NCI-H774 (cell line): ENCODE measurements at regions not wholly inside any gene's neighbourhood (a gene's known extent, or its start where the extent isn't known, plus 50 kb on each side); places are given as distances from the start of the nearest gene placed in this dataset.
"Not testable (repeated sequence)": the region's sequence is repeated elsewhere in the genome, so short reads cannot be mapped to it uniquely, and the experiment has no call there.

Experiments used
- DNase-seq: peaks from one replicate; lab custom pipeline; 2025; lab: John Stamatoyannopoulos, UW

DNA sequence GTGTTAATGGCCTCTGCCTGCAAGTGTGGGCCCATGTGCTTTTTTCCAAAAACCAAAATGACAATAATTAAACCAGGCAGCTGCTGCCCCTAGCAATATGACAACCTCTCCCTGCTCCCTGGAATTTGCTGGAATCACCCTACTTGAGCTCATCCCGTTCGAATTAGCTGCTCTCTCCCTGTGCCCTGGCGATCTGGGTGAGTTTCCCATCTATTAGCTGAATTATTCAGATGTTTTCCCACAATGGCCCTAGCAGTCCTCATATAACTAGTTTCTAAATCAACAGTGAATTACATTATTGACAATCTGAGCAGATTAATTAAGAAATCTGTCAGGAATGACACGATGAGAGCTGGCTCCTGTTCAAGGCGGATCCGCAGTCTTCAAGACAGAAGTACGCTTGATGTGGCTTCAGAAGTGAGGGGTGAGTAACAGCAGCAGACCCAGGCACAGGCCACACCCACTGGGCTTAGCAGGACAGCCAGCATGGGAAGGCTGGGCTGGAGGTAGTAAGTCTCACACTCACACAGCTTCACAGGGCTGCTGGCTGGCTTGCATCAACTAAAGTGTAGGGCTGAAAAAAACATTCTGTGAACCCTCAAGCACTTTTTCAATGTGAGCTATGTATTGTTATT lies 366.2 kb upstream of the ID2 start:
- DNase-seq = no peak

DNA sequence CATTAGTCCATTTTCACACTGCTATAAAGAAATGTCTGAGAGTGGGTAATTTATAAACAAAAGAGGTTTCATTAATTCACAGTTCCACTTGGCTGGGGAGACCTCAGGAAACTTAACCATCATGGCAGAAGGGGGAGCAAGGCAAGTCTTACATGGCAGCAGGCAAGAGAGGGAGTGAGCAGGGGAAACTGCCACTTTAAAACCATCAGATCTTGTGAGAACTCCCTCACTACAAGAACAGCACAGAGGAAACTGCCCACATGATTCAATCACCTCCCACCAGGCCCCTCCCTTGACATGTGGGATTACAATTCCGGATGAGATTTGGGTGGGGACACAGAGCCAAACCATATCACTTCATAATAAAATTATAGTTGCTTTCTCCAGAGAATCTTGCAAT lies 365.5 kb upstream of the ID2 start:
- DNase-seq = no peak

DNA sequence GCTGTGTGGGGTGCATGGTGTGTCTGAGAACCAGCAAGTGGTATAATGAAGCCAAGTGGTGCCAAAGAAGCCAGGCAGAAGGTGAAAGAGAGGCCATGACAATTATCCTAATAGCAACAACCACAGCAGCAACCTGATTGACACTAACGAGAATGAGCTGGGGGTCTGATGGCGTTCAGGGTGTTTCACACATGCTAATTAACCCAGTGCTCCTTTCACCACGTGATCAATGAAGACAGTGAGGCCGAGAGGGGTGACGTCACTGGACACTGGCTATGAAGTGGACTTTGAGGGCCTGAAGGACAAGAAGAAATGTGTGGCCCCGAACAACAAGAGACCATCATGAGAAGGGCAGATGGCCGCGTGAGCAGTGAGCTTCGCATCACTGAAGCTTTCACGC lies 364.4 kb upstream of the ID2 start:
- no peak for DNase-seq

DNA sequence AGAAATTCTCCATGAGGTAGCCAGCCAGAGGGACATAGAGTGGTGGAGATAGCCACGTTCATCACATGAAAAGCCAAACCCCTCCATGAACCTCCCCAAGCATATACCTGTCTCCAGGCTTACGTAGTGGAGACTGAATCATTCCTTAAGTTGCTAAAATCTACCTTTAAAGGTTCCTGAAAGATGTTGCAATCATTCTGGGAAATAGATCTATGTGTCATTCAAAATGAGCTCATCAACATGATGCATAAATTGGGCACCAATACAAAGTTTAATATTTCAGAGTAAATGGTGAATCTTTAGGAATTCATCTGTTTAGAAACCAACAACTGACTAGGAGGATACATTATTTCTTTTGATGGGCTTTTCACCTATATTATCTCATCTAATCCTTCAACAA lies 362.6 kb upstream of the ID2 start:
- DNase-seq = no peak

DNA sequence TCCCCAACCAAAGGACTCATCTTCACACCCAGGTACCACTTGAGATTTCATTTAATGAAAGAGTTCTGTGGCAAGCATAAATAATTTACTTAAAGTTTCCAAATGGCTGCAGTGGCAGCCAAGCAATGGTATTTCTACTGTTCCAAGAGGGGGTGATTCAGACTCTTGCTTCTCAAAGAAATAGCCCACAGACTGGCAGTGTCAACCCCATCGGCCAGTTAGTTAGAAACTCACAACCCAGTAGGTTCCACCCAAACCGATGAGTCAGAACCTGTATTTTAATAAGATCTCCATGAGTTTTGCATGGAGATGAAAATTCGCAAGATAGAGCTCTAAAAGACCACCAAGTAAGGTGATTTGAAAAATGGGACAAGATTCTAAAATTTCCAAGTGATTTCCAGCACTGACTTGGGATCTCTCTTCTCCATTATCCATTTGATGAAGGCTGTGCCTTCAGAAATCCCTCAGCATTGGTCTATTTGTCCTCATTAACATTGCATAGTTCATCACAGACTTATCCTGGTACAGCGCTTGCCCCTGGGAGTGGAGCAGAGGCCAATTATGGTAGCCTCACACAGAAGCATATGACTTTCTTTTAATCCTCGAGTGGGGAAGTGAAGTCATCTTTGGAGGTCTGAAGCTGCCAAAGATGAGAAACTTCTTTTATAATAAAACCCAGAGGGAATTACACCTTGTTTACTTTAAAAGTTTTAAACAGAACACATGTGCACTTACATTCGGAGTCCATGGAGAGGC lies 361.4 kb upstream of the ID2 start:
- DNase-seq = no peak

DNA sequence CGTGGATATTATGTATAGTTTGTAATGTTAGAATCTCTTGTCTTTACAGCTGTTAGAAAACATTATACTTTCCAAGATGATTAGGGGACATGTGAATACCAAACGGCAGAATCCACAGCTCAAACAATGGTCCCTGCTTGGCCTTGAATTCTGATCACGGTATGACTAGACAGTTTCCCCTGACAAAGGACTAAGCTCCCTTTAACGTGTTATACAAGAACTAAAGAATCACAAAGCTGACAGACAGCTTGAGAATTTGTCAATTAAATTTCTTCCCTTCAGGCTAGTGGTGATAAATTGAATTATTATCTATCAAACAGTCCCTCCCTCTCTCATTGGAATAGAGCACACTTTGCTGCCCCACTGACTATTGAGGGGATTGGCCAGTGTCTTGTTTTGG lies 359.2 kb upstream of the ID2 start:
- DNase-seq = no peak

DNA sequence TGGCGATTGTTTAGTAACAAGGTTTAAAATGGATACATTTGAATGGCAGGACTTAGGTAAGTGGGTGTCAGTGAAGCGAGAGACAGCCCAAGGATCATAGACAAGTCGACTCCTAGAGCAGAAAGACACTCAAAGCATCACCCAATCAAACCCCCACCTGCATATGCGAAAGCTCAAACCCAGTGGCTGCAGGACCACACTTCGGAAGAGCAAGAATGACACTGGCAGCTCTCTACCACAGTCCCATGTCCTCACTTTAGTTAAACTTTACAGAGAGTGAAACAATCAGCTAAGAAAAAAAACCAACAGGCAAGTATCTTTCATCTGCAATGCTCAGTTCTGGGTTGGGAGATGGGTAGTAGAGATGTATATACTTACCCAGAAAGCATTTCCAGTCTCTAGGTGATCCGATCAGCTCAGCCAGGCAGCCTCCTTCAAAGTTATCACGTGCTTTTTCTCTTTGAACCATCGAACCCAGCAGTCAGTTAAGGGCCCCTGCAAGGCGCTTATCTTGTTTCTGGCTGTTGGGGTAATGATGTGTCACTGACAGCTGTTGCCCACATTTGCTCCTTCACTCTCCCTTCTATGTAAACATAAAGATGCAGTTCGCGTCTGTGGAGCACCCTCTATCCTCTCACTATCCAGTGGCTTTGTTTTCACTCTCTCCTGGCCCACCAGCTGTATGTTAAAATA lies 357.5 kb upstream of the ID2 start:
- no peak for DNase-seq

DNA sequence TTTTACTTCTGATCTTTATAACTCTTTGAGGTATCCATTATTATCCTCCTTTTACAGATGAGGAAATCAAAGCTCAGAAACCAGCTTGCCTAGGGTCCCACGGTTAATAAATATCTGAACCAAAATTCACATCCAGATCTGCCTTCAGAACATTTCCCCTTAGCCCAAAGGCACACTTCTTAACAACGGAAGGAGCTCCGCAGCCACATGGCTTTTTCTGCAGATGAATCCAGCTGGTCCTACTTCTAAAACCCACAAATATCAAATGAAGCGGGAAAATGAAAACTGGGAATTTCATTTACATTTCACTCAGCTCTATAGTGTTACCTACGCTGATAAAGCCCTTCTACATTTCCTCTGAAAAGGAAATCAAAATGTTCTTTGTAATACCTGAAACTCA lies 357.0 kb upstream of the ID2 start:
- DNase-seq = no peak

DNA sequence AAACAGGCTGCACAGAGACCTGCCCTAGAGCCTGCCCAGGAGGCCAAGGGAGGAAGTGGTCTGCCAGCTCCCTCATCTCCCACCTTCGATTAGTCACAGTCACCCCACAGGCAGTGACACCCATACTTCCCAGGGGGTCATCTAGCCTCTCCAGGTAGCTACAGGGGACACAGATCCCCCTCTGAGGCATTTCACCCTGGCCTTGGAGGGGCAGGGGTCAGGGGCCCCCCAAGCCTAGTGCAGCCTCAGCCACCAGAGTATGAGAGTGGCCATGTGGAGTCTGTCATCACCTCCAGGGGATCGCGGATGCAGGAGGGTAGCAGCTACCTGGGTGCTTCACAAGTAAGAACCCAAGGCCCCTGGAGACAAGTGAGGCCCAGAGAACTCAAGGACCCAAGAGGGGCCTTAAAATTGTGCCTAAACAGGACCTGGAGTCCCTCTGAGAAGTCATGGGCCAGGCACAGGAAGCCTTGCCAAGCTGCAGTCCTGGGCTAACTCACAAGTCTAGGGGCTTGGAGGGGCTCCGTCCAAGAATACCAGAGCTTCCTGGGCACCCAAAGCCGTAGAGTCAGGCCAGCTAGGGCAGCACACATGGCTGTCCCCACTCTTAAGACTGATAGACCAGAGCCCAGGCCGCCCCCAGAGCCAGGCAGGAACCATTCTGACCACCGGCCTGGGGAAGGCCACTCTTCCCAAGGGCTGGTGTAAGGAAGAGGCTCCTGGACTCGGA lies 354.3 kb upstream of the ID2 start:
- DNase-seq = no peak

DNA sequence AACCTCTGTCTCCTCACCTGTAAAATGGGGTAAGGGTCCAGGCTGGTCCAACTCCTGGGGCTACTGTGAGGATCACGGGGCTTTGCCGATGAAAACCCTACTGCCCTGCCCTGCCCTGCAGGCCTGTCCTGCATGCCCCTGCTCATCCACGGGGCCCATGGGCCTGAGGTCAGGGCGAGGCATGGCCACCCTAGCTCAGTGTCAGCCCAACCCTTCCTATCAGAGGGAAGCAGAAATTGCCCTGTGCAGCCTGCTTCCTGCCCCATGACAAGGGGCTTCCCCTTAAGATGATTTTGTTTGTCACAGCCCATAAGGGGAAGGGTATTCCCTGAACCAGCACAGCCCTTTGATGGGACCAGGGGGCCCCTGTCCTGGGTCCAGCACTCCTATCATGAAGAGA lies 353.6 kb upstream of the ID2 start:
- DNase-seq = no peak

DNA sequence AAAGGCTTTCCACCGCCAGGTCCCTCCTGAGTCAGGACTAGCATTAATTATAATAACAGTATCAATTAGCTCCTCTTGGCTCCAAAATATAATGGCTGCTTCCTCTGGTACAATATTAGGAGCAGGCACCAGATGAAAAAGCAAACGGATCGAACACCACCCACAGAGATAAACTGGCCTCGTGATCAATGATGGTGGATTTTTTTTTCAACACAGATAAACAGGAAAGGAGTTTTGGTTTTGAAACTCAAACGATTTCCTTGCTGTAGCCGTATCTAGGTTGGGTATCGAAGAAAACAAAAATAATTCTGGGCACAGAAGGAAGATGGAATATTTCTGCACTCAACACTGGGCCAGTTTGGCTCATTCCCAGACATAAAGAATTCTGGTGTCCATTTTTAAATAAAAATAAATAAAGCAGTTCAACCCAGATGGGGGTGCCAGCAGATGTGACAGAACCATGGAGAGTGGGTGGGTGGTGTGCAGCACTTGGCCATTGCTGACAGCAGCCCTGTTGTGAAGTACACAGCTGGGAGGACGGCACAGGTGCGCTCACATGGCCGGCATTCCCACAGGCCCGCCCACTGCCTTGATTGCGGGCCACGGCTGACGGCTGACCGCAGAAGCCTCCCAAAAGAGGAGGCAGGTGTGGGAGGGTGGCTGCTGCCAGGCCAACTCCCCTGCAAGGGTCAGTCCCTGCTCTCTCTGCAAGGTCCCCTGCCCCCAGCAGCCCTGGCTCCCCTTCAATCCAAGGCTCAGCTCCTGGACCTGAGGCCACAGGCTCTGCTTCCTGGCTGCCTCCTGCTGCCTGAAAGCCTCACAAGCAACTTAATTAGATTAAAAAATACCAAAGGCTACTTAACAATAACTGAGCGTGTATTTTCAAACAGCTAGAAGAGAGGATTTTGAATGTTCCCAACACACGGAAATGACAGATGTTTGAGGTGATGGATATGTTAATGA lies 351.9 kb upstream of the ID2 start:
- DNase-seq = no peak

DNA sequence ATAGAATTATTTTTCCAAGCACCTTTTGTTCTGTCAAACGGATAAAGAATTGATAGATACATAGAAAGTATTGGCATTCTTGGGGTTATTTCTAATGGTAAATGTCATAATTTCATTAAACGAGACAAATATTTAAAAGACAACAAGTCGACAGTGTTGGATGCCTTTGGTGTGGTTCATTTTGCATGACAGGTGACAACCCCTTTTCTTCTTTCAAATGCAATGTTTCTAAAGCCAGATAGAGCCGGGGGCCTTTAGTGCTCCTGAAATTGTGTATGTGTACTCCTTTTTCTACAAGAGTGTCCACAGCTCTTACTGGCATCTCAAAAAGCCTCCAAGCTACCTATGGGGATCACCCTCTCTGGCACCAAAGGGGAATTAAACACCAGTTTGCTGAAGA lies 350.8 kb upstream of the ID2 start:
- no peak for DNase-seq

DNA sequence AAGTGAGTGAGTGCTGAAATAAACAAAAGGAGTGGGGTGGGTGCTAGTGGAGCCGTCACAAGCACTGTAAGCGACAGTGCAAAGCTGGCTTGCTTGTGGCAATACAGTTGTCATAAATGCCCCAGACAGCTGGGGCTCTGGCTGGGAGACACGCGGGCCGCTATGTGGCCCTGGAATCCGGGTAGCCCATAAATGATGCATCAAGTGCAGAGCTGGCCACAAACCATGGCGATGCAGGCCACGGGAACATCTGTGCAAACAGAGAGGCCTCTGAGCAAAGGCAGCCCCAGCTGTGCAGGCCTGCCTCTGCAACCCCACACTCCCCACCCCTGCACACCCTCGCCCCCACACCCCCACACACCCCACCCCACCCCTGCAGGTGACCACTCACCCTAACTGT lies 349.2 kb upstream of the ID2 start:
- no peak for DNase-seq

DNA sequence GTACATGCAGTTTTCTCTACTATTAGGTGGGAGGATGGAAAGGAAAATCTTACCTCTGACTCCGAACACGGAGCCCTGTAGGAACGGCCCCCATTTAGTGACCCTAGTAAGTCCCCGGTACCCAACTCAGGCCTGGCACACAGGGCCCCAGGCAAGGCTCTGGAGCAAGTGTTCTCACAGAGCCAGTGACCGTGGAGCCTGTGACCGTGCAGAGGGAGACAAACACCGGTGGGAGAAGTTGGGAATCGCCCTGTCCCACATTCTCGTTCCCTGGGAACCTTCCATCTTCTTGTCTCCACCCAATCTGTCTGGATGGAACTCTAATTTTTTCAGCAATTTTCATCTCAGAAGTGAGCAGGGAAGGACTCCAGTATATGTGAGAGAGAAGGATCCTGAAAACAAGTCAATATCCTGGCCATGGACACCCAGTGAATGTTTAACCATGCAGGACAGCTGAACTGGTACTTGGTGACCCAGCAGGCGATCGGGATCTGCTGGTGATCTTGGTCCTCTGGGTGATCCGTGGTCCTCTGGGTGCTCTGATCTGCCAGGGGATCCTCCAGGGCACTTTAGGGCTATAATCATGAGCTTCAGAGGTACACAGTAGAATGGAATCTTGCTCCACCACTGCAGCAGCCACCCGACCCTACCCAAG lies 348.6 kb upstream of the ID2 start:
- no peak for DNase-seq

DNA sequence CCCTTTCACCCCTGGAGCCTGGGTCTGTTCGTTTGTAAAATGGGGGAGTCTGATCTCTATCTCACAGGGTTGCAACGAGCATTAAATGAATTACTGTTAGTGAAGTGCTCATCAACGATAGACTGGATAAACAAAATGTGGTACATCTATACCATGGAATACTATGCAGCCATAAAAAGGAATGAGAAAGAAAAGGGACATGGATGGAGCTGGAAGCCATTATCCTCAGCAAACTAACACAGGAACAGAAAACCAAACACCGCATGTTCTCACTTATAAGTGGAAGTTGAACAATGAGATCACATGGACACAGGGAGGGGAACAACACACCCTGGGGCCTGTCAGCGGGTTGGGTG lies 348.0 kb upstream of the ID2 start:
- DNase-seq = not testable (repeated sequence)

DNA sequence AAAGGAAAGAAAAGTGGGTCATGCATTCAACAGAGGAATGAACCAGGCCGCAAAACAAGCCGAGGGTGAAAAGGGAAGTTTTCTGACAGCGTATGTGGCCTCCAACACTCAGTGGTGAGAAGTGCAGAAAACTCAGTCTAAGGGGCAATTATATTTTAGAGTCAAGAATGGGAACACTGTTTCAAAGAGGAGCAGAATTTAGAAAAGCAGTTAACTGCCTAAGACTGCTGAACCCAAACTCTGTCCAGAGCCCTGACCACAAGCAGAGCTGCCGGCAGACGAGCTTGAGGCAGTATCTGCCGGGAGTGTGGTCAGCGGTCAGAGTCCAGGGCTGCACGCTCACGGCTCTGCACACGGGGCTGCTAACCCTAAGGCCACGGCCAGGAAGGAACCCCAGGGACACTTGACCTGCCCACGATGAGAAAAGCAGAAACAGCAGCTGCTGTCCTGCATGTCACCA lies 347.0 kb upstream of the ID2 start:
- no peak for DNase-seq

DNA sequence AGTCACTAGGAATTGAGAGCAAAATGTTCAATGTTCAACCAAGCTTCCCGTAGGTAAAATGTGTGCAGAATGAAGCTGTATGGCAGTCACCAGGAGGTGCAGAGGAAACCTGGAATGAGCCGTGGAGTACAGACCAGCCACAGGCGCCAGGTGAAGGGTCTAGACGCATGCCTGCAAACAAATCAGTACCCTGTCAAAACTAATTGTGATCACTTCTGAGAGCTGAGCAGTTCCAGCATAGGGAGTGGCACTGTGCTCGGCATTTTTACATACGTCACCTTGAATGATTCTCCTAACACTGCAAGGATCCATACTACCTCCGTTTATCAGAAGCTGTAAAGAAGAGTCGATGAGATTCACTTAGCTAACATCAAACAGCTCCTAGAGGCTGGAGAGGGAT lies 346.1 kb upstream of the ID2 start:
- DNase-seq = no peak

DNA sequence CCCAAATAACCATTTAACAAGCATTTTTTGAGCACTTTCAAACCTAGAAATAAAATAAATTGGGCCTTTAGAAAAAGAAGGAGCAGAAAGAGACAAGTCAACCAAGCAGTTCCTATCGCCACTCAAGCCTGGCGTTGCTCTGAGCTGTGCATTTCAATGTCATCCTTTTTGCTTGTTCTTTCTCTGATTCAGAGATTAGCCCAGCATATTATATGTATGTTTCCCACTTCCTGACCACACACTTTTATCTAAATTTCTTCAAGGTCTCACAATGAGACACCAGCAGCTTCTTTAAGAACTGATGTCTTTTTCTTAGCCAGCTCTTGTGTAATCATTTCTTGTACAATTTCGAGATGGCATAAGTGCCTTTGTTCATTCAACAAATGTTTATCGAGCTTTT lies 344.5 kb upstream of the ID2 start:
- DNase-seq = no peak

DNA sequence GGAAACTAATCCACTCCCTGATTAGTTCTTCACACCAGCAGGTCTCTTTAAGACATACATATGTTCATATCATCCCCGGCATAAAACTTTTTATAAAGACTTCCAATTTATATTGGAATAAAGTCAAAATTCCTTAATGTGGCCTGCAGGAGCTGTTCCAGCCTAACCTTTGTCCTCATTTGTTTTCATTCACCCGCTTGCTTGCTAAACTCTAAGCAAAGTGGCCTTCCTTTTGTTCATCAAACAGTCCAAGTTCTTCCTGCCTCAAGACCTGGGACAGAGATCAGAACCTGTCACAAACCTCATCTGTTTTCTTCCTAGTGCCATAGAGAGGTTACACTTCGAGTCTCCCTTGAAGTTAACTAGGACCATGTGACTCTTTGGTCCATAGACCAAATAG lies 339.4 kb upstream of the ID2 start:
- DNase-seq = no peak

DNA sequence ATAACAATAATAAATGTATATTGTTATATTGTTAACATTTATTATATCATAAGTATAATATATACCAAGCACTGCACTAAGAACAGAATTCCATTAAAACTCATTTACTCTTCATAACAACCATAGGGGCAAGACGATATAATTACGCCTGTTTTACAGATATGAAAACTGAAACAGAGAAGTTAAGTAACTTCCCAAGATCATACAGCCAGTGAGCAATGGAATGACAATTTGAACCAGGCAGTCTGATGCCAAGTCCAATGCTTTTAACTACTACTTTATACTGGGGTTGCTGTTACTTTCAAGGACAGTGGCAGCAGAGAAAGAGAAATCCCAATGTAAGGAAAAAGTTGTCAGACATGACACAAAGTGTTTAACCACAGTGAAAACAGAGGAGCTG lies 338.8 kb upstream of the ID2 start:
- no peak for DNase-seq
